ENCODE measurements at regions not wholly inside any gene's neighbourhood (a gene's known extent, or its start where the extent isn't known, plus 50 kb on each side); places are given as distances from the start of the nearest gene placed in this dataset.

DNA sequence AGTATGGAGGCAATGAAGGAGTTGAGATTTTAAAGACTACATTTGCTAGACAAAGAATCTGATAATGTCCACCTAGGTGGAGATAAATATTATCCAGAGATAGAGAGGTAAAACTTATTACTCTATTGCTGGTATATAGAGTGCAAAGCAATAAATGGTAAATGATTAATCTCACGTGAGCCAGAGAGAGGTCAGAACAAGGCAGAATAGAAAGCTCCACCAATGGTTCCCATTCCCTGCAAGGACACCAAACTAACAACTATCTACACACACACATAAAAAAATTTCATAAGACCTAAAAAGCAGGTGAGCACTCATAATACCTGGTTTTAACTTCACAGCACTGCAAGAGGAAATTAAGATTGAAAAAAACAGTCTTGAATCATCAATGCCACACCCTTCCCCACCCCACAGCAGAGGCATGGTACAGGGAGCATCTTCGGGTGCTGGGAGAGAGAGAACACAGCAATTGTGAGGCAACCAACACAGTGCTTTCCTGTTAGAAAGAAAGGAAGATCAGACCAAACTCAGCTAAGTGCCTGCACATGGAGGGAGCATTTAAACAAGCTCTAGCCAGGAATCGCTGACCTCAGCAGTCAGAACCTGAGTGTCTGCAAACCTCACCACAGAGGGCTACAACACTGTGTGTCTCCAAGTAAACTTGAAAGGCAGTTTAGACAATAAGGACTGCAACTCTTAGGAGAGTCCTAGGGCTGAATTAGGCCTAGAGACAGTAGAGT, 1432.6 kb upstream of the TMEFF2 start:
- no peak for DNase-seq (ENCODE audit: low read depth in 1 of 2, low spot score in 2 of 2)

More for the DNA sequence above, 1432.6 kb upstream of the TMEFF2 start:
- Histone ChIP-seq H4K20me1 (replicated peaks in 1 of 2; ENCODE audit: control insufficient read depth in 1 of 2, insufficient read depth in 2 of 2, low read length in 2 of 2) (no peaks in the 10 kb centered on the region), H3K9ac (replicated peaks in 1 of 4; ENCODE audit: extremely low read depth in 1 of 4, low read depth in 3 of 4, low read length in 3 of 4) (no peak overlapping the region), H3K14ac (ENCODE audit: insufficient read length) (no peak overlapping the region), H2BK20ac (ENCODE audit: low read length) (no peak overlapping the region), H3K9me3 (ENCODE audit: insufficient read depth in 2 of 2, low read depth in 1 of 2, low read length in 1 of 2) (no peaks in the 10 kb centered on the region), H3K4me3 (ENCODE audit: extremely low read depth in 1 of 4, insufficient read depth in 2 of 4, low read depth in 3 of 4, low read length in 4 of 4) (no peak overlapping the region), H4K91ac (replicated peaks; ENCODE audit: insufficient read length, low read length) (no peak overlapping the region), H2BK120ac (replicated peaks; ENCODE audit: low read depth, low read length) (no peak overlapping the region), H2AFZ (ENCODE audit: low read length) (no peak overlapping the region), H2BK12ac (ENCODE audit: low read depth, low read length) (no peak overlapping the region), H3K27ac (ENCODE audit: low read depth, low read length) (no peak overlapping the region), H2BK15ac (ENCODE audit: low read length) (no peak overlapping the region), H4K8ac (ENCODE audit: extremely low read depth, insufficient read depth, low read length) (no peak overlapping the region), H4K5ac (ENCODE audit: insufficient read length, low read depth, low read length) (no peak overlapping the region), H2BK5ac (ENCODE audit: low read depth, low read length) (no peak overlapping the region), H3K27me3 (replicated peaks in 1 of 4; ENCODE audit: control insufficient read depth in 3 of 4, extremely low read depth in 1 of 4, insufficient read depth in 3 of 4, low read length in 3 of 4) (no peaks in the 10 kb centered on the region), H3K4me1 (replicated peaks in 1 of 4; ENCODE audit: control insufficient read depth in 3 of 4, insufficient read depth in 4 of 4, low read length in 3 of 4) (no peaks in the 10 kb centered on the region; a peak in 2 of 7 replicates), H3K36me3 (ENCODE audit: control insufficient read depth in 2 of 4, insufficient read depth in 4 of 4, low read length in 3 of 4) (no peaks in the 10 kb centered on the region), H3K4ac (replicated peaks; ENCODE audit: insufficient read length, low read depth, low read length) (no peak overlapping the region), H3K23ac (ENCODE audit: insufficient read length) (no peak overlapping the region), H3K18ac (ENCODE audit: extremely low read depth, low read length) (no peak overlapping the region), H3K56ac (replicated peaks; ENCODE audit: insufficient read length, low read depth, low read length) (no peak overlapping the region), H3K79me2 (ENCODE audit: control insufficient read depth in 1 of 2, insufficient read depth in 2 of 2, low read length in 2 of 2) (no peaks in the 10 kb centered on the region), H3K23me2 (ENCODE audit: low read depth, low read length) (no peaks in the 10 kb centered on the region), H2AK5ac (ENCODE audit: low read depth, low read length) (no peak overlapping the region), H3K4me2 (ENCODE audit: insufficient read depth in 1 of 2, low read depth in 2 of 2, low read length in 2 of 2) (no peak overlapping the region), H3K79me1 (ENCODE audit: low read depth, low read length) (no peaks in the 10 kb centered on the region)
- ChIA-PET POLR2A (ENCODE audit: partially characterized antibody) (no interaction called here), CTCF (ENCODE audit: partially characterized antibody) (no interaction called here)
- TF ChIP-seq RXRA (IDR thresholded peaks at IDR 0.05; ENCODE audit: insufficient read depth, low read depth, low read length) (no peak), MAFK (IDR thresholded peaks at IDR 0.05; ENCODE audit: low read depth, low read length) (peak; percentile 49)
- WGBS, 2 experiments (ENCODE audit: extremely low coverage in 1 of 2, insufficient coverage in 1 of 2, insufficient read length in 1 of 2, insufficient replicate concordance in 2 of 2, low coverage in 1 of 2, low lambda C conversion rate in 2 of 2, missing lambda C conversion rate in 1 of 2) = 60% methylated on average over 3 of the region's 3 CpGs; no CpG with 5 or more reads in 1 of the 2 experiments
- no peak for FAIRE-seq
